UCSD-AML1 (cell line): ENCODE measurements at regions not wholly inside any gene's neighbourhood (a gene's known extent, or its start where the extent isn't known, plus 50 kb on each side); places are given as distances from the start of the nearest gene placed in this dataset.

ENCODE experiments used
- DNase-seq: peaks from one replicate; lab custom pipeline; 2025; ENCODE audit not compliant: unreplicated experiment; lab: John Stamatoyannopoulos, UW

GRCh38 chr14:29030970-29031369 lies 264.4 kb downstream of the FOXG1 start:
- no peak for DNase-seq

- DNase-seq, result no peak
Measured at GRCh38 chr14:29035134-29035533, 268.5 kb downstream of the FOXG1 start.

- DNase-seq, result no peak
Measured at GRCh38 chr14:29037411-29037810, 270.8 kb downstream of the FOXG1 start.

- DNase-seq, result no peak
Measured at GRCh38 chr14:29039171-29039570, 272.6 kb downstream of the FOXG1 start.

GRCh38 chr14:29042551-29042950 lies 276.0 kb downstream of the FOXG1 start:
- DNase-seq, result no peak

- DNase-seq, result no peak
Measured at GRCh38 chr14:29043737-29044136, 277.1 kb downstream of the FOXG1 start.

GRCh38 chr14:29045237-29045636 lies 278.6 kb downstream of the FOXG1 start:
- DNase-seq, result no peak

- DNase-seq, result no peak
Measured at GRCh38 chr14:29054119-29054518, 287.5 kb downstream of the FOXG1 start.

GRCh38 chr14:29056041-29056566 lies 289.5 kb downstream of the FOXG1 start:
- DNase-seq, result no peak

GRCh38 chr14:29061702-29062101 lies 295.1 kb downstream of the FOXG1 start:
- no peak for DNase-seq

GRCh38 chr14:29062466-29062865 lies 295.9 kb downstream of the FOXG1 start:
- DNase-seq, result no peak

- no peak for DNase-seq
Measured at GRCh38 chr14:29062976-29063375, 296.4 kb downstream of the FOXG1 start.

GRCh38 chr14:29064305-29064900 lies 297.8 kb downstream of the FOXG1 start:
- DNase-seq, result no peak

- DNase-seq, result no peak
Measured at GRCh38 chr14:29069228-29069627, 302.6 kb downstream of the FOXG1 start.

- DNase-seq, result no peak
Measured at GRCh38 chr14:29075761-29076160, 309.2 kb downstream of the FOXG1 start.

- no peak for DNase-seq
Measured at GRCh38 chr14:29077916-29078315, 311.3 kb downstream of the FOXG1 start.

- DNase-seq, result no peak
Measured at GRCh38 chr14:29078810-29079522, 312.4 kb downstream of the FOXG1 start.

GRCh38 chr14:29085546-29085945 lies 319.0 kb downstream of the FOXG1 start:
- DNase-seq, result no peak

GRCh38 chr14:29089849-29090248 lies 323.3 kb downstream of the FOXG1 start:
- DNase-seq, result no peak

GRCh38 chr14:29092121-29092520 lies 325.5 kb downstream of the FOXG1 start:
- DNase-seq, result no peak

- no peak for DNase-seq
Measured at GRCh38 chr14:29097476-29097875, 330.9 kb downstream of the FOXG1 start.

GRCh38 chr14:29098656-29099055 lies 332.1 kb downstream of the FOXG1 start:
- no peak for DNase-seq

- no peak for DNase-seq
Measured at GRCh38 chr14:29102266-29102665, 335.7 kb downstream of the FOXG1 start.
